Left ventricle myocardium inferior (tissue), 1 donor: ENCODE measurements at regions not wholly inside any gene's neighbourhood (a gene's known extent, or its start where the extent isn't known, plus 50 kb on each side); places are given as distances from the start of the nearest gene placed in this dataset.

Experiments used
- DNase-seq: peaks from one replicate; pipeline ENCODE4 v3.0.0-alpha.2; 2020
- H3K27ac ChIP-seq: fragments of 200-600 bp; replicated peaks from 2 replicates; pipeline ENCODE4 v1.8.0; 2021
- H3K27me3 ChIP-seq: fragments of 200-600 bp; 2 replicates; pipeline ENCODE4 v1.8.0; 2021; ENCODE audit warnings: low read depth
- H3K36me3 ChIP-seq: fragments of 200-600 bp; 2 replicates; pipeline ENCODE4 v1.8.0; 2021
- H3K4me1 ChIP-seq: fragments of 200-600 bp; 2 replicates; pipeline ENCODE4 v1.8.0; 2021
- H3K4me3 ChIP-seq: fragments of 200-600 bp; 2 replicates; pipeline ENCODE4 v1.8.0; 2021; ENCODE audit warnings: mild to moderate bottlenecking, moderate library complexity
- H3K9me3 ChIP-seq: fragments of 200-600 bp; replicated peaks from 2 replicates; pipeline ENCODE4 v1.8.0; 2021
- intact Hi-C: fragments of 100-400 bp; cut with micrococcal nuclease; formaldehyde crosslinking; loops from one replicate; pipeline ENCODE4 v1.11.0; 2022
- TF ChIP-seq, protein P1 (sequence below): fragments of 200-600 bp; IDR thresholded peaks from 2 replicates; pipeline ENCODE4 v1.8.0; 2021; ENCODE audit warnings: antibody characterized with exemption, mild to moderate bottlenecking, borderline replicate concordance
- donor health status: DM: no; HTN: yes; CAD: no; lungs with severe emphysema.

DNA sequence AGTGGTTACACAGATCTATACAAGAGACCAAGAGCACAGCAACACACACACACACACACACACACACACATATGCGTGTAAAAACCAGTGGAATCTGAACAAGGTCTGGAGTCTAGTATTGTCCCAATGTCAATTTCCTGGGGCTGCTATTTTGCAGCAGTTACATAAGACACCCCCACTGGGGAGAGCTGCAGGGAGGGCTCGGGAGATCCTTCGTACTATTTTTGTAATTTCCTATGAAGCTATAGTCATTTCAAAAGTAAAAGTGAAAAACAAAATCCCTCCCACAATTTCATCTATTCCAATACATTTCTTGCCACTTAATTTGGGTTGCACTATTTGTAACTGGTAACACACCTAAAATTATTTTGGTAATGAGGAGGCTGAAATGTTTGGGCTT lies 68.5 kb downstream of the C16orf95 start:
- no peaks in the 10 kb centered on the region for H3K9me3 ChIP-seq
- H3K36me3 ChIP-seq: no peaks in the 10 kb centered on the region
- no peak overlapping the region for H3K4me3 ChIP-seq
- intact Hi-C loops: no loop called here
- TF ChIP-seq, protein P1, sequence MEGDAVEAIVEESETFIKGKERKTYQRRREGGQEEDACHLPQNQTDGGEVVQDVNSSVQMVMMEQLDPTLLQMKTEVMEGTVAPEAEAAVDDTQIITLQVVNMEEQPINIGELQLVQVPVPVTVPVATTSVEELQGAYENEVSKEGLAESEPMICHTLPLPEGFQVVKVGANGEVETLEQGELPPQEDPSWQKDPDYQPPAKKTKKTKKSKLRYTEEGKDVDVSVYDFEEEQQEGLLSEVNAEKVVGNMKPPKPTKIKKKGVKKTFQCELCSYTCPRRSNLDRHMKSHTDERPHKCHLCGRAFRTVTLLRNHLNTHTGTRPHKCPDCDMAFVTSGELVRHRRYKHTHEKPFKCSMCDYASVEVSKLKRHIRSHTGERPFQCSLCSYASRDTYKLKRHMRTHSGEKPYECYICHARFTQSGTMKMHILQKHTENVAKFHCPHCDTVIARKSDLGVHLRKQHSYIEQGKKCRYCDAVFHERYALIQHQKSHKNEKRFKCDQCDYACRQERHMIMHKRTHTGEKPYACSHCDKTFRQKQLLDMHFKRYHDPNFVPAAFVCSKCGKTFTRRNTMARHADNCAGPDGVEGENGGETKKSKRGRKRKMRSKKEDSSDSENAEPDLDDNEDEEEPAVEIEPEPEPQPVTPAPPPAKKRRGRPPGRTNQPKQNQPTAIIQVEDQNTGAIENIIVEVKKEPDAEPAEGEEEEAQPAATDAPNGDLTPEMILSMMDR: no peak
- DNase-seq: no peak
- H3K4me1 ChIP-seq: peaks cover 10% of the 10 kb centered on the region
- H3K27me3 ChIP-seq: peaks cover 22% of the 10 kb centered on the region
- H3K27ac ChIP-seq: no peak overlapping the region

DNA sequence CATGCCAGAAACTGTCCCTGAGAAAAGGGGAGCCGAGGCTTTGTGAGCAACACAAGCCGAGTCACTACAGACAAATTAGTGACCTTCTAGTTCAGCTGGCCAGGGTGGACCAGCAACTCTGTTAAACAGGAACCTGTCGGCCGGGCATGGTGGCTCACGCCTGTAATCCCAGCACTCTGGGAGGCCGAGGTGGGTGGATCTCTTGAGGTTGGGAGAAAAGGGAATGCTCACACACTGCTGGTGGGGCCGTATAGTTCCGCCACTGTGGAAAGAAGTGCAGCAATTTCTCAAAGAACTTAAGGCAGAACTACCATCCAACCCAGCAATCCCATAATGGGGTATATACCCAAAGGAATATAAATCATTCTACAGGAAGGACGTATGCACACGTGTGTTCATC lies 67.8 kb downstream of the C16orf95 start:
- Histone ChIP-seq H3K36me3 (no peaks in the 10 kb centered on the region), H3K27me3 (peaks cover 19% of the 10 kb centered on the region), H3K4me1 (peaks cover 10% of the 10 kb centered on the region), H3K9me3 (no peaks in the 10 kb centered on the region), H3K27ac (no peak overlapping the region), H3K4me3 (no peak overlapping the region)
- intact Hi-C loops: no loop called here
- no peak for DNase-seq
- TF ChIP-seq, protein P1: no peak

DNA sequence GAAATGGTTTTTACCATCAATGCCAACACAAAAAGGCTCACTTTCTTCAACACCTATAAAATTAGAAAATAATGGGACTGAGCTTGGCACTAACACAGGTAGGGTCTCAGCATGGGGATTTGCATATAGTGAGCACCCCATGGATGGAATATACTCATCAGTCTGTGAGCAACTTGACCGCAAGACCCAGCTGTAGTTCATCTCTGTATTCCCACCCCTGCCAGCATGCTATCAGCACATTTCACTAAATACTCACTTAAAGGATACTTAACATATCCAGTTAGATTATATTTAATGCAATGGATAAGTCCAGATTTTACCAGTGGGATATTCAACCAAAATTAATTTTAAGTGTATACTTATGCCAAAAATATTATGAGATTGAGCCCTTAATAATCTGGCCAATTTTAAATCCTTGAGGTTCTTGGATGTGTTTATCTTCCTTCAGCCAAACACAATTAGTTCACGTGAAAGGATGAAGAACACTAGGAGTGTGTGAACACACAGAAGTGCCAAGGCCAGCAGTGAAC lies 66.7 kb downstream of the C16orf95 start:
- Histone ChIP-seq H3K9me3 (no peaks in the 10 kb centered on the region), H3K27ac (no peak overlapping the region), H3K4me1 (peaks cover 10% of the 10 kb centered on the region), H3K4me3 (no peak overlapping the region), H3K36me3 (no peaks in the 10 kb centered on the region), H3K27me3 (peaks cover 16% of the 10 kb centered on the region)
- no peak for DNase-seq
- TF ChIP-seq, protein P1: no peak
- intact Hi-C loops: no loop called here

DNA sequence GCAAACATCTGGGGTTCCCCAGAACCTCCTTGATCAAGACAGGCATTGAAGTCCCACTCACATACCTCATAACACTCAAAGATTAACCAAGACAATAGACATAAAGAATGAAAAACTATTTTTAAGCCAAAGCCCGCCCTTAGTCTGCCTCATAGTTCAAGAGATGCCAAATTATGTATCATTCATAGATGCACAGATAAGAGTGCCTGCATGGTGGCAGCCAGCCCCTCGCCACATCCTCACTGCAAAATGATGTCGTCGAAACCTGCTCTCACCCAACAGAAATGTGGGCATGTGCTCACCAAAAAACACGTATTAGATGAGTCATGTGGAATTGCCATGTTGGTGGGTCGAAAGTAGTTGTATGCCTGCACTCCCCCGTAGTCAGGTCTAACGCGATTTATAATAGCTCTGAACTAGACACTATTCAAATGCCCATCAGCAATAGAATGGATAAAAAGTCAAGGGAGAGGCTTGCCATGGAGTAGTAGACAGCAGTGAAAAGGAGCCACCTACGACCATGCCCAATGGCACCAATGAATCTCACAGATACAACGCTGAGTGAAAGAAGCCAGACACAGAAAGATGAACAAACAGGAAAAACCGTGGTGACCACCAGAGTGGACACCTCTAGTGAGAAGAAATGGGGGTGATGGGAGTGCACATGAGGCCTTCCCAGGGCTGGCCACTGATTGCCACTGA lies 64.8 kb downstream of the C16orf95 start:
- H3K9me3 ChIP-seq: no peaks in the 10 kb centered on the region
- H3K4me3 ChIP-seq: no peak overlapping the region
- no peak overlapping the region for H3K27ac ChIP-seq
- TF ChIP-seq, protein P1: no peak
- no peak for DNase-seq
- peaks cover 15% of the 10 kb centered on the region for H3K27me3 ChIP-seq
- intact Hi-C loops: no loop called here
- peaks cover 1% of the 10 kb centered on the region for H3K4me1 ChIP-seq
- H3K36me3 ChIP-seq: no peaks in the 10 kb centered on the region
